Prostate gland (tissue), 2 donors: ENCODE measurements at regions not wholly inside any gene's neighbourhood (a gene's known extent, or its start where the extent isn't known, plus 50 kb on each side); places are given as distances from the start of the nearest gene placed in this dataset.

ENCODE experiments used
- CTCF ChIP-seq, 4 experiments: fragments of 200-600 bp in 2 of 4; fragments of 450-650 bp in 2 of 4; sonication (generic) in 2 of 4; IDR thresholded peaks; 1 replicate in 3 of 4; 2 replicates in 1 of 4; pipeline ENCODE4 v1.5.1; 2016 to 2019; ENCODE audit warnings: antibody characterized with exemption in 4 of 4, mild to moderate bottlenecking in 2 of 4, moderate library complexity in 2 of 4
- POLR2A ChIP-seq: fragments of 450-650 bp; IDR thresholded peaks from one replicate; pipeline ENCODE4 v1.6.1; 2016; ENCODE audit warnings: antibody characterized with exemption, mild to moderate bottlenecking
- POLR2AphosphoS5 ChIP-seq: sonication (generic); formaldehyde crosslinking; IDR thresholded peaks from one replicate; pipeline ENCODE4 v1.6.1; 2017; ENCODE audit warnings: antibody characterized with exemption

GRCh38 chr1:14010476-14010875 lies 310.5 kb downstream of the PRDM2 start:
- TF ChIP-seq CTCF (IDR thresholded peaks at IDR 0.05) (no peak), POLR2AphosphoS5 (no peak), POLR2A (no peak)
